ENCODE measurements at regions not wholly inside any gene's neighbourhood (a gene's known extent, or its start where the extent isn't known, plus 50 kb on each side); places are given as distances from the start of the nearest gene placed in this dataset.

DNA sequence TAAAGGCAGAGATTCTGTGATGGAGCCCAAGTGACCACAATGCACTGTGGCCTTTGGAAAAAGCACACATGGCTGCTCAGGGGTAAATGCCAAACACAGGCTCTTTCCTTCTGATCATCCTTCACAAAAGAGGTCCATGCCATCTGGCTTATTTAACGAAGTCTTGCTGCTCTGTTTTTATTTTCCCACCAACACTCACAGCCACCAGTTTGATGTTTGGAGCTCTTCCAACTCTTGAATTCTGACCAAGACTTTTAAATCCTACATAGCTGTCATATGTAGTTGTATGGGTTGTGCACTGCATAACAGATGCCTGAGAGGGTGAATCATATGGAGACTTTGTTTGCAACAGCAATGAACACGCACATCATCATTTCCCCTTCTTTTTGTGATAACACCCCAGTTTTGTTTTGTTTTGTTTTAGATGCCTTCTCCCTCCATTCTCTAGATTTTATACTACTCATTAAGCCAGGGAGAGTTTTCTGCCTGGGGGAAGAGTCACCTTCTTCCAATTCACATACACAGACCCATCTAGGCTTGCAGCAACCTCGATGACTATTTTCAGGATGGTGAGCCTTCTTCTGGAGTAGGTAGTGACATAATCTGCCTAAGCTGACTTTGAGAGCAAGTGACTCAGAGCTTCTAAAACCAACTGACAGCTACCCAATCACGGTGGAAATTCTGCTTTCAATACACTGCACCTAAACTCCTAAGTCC lies 145.2 kb upstream of the WSCD2 start:
- DNase-seq = no peak

DNA sequence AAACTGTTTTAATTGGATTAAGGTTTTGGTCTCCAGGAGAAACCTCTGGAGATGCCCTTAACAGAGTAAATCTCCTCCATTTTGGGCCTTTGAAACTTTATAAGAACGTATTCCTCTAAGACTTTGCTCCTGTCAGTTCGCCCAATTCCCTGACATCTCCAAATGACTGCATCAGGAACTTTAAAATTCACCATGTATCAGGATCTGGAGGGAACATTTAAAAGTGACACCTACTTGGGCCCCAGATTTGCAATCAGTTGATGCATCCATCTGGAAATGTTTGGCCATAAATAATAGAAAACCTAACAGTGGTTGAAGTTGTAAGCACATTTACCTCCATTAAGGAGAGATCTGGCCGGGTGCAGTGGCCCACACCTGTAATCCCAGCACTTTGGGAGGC lies 144.1 kb upstream of the WSCD2 start:
- no peak for DNase-seq

DNA sequence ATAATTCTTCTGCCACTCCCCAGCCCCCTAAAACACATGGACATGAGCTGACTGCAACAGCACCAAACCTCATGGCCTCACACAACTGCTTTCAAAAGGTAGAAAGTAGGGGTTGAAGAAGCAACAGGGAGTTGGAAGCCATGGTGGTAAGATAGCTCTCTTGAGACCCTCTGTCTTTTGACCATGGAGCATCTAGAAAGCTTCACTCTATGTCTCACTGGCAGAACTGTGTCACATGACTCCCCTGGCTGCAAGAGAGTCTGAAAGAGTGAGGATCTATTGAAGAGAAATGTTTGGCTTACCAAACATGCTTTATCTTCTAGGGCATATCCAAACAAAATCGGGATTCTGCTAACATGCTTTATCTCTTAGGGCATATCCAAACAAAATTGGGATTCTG lies 142.9 kb upstream of the WSCD2 start:
- DNase-seq = no peak

DNA sequence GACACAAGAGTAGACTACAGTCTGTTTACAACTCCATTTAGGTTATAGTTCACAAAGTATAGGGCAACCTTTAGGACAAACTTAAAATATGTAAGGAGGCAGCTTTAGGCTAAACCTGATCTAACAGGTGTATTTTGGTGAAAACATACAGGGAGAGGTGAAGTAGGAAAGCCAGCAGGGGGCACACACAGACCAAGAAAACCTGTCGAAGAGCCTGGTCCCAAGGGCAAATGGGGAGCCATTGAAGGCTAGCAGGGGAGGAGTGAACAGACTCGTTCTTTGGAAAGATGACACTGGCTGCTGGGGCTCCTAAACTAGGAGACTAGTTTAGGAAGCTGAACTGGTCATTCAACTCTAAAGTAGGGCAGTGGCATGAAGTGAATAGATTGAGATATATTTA lies 138.8 kb upstream of the WSCD2 start:
- no peak for DNase-seq

DNA sequence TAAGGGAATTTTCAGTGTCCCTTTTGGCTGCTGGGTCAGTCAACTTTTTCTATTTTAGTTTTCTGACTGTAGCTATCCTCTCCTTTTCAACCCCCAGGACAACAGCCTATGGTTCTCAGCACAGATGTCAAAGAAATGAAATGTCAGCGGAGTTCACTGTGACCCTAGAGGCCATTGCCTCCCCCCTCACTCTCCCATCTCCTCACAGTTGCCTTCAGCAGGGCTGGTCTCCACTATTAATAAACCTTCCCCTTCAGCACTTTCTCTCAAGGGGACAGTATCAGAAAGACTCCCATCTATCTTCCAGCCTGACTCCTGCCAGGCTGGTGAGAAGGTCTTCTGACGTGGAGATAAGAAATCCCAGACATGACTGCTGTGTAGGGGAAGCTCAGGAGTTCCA lies 137.1 kb upstream of the WSCD2 start:
- DNase-seq = no peak

DNA sequence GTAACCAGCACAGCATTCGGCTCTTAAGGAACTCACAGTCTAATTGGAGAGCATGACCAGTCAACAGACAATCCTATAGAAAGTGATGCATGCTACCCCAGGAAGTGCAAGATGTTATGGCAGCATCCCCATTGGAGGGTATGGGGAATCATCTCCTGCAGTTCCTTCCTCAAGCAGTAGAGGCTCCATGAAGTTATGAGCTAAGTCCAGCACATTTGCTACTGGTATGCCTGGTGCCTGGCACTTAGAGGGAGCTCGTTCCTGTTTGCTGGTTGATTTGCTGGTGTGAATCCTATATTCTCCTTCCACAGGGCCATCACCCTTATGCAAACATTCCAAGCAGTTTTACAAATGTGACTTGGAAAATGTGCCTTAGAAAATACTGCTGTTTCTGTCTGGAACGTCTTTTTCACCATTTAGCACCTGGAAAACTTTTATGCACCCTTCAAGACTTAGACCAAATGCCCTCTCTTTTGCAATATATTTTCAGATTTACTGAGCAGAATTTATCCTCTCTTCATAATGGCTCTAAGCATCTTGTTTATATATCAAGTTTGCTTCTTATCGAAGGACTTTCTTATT lies 136.1 kb upstream of the WSCD2 start:
- no peak for DNase-seq

DNA sequence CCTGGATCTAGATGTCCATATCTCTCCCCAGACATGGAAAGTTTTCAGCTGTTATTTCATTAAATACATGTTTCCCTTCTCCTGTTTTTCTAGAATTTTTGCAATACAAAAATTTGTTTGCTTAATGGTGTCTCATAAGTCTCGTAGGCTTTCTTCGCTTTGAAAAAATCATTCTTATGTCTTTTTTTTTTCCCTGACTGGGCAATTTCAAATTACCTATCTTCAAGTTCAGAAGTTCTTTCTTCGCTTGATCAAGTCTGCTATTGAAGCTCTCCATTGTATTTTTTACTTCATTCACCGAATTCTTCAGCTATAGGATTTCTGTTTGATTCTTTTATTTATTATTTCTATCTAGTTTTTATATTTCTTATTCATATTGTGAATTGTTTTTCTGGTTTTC lies 130.2 kb upstream of the WSCD2 start:
- no peak for DNase-seq

DNA sequence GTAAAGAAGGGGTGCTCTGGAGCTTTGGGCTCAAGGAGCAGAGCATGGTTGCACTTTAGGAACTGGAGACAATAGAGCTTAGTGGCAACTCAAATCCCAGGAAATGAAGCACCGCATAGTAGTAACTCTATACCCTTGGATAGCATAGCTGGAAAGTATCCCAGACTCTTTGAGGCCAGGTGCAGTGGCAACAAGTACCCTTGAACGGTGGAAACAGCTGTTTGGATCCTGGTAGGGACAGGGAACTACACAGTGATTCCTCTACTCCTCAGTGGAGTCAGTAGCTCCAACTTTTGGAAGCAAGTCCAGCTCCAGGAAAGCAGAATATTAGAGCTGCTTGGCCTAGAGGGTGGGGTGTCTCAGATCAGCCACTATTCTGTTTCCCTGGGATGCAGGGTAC lies 129.0 kb upstream of the WSCD2 start:
- no peak for DNase-seq

DNA sequence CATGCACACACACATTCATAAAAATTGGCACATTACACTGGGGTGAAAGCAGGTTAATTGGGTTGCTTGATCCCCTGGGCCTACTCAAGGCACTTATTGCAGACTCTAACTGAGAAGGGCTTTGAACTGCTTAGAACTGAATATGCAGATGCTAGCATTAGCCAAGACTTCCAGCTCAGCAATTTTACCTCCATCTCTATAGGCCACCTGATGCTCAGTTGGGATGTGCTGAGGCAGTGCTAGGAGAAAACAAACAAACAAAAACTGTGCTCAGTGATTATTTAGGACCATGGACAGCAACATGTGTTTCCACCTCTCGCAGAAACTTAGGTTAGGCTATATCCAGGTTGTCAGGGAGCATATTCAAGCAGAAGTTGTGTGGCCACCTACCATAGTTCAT lies 124.8 kb upstream of the WSCD2 start:
- DNase-seq = no peak

DNA sequence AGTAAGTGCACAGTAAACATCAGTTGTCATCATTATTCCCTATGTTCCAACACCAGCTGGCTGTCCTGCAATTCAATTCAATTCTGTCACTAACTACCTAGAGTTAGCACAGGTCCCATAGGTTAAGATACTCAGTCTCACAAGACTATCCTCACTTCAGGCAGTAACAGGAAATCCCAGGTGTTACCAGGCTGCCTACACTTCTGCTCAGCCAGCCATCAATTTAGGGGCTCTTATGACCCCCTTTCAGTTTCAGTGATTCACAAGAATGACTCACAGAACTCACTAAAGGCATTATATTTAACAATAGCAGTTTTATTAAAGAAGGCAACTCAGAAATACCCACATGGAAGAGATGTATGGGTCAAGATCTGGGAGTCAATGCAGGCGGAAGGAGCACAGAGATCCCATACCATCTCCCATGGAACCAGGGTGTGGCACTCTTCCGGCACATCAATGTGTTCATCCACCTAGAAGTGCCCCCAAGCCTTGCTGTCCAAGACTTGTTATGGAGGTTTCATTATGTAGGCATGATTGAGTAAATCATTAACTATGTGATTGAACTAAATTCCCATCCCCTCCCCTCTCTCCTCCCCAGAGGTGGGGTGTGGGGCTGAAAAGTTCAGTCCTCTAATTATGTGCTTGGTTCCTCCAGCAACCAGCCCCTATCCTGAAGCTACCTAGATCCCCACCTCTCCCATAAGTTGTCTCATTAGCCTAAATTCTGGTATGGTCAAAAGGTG lies 120.8 kb upstream of the WSCD2 start:
- DNase-seq = no peak

DNA sequence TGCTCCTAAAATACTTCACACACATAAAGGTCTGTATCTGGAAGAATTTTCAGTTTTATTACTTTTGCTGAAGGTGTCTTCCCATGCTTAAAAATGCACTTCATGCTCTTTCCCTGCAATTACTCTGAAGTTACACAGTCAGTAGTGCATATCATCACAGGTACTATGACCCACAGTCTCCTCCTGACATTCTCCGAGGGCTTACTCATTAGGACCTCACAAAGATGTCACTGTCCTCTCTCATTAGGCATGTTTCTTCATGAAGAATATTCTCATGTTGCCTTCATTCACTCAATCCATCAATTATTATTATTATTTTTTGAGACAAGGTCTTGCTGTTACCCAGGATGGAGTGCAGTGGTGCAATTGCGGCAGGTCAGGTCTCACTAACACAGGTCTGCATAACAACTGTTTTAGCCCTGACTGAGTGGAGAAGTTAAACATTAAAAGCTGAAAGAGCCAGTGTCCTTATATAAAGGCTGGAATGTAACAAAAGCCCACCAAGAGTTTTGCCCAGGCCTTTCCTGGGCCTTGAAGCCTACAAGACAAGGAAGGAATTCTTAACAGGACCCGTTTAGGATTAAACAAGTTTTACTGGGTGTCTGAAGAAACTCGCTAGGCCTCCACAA lies 119.5 kb upstream of the WSCD2 start:
- DNase-seq = no peak

DNA sequence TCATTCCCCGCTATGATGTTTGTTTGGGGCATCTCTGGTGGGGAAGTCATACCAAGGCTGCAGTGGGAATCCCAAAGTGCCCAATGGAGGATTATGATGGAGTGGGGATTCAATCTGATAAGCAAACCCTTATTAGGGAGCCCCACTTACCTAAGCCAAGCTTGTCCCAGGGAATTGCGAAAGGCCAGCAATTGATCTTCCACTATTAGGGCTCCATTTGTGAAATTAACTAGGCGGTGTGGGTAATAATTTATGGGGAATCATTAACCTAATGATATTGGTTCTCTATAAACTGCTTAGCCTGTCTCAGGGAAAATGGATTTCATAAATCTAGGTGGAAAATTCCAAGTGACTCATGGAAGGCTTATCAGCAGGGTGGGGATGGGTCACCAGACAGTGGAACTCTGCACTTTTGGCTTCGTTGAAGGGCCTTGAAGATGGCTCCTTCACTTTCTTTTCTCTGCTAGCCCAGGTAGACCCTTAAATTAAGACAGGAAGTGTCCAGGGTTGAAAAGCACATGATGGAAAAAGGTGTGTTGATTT lies 113.0 kb upstream of the WSCD2 start:
- DNase-seq = no peak

DNA sequence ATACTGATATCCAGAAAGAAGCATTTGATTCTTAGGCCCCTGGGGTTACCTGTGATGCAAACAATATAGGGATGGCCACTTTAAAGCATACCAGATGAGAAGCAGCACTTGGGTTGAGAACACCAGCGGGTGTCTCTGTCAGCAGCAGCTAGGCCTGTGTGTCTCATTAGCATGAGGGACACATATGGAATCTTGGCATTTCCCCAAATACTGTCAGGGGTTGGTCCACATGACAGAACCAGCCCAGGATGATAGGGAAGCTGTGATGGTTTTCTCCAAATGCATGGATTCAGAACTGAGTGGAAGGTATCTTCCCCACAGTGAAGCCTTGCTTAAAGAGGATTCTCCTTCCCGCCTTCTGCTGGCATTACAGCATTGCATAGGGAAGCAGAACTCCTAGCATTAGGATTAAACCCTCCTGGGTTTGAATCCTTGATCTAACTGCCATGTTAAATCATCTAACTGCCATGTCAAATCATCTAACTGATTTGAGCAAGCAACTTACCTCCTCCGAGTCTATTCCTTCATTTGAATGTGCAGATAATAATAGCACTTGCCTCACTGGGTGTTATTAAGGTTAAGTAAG lies 111.5 kb upstream of the WSCD2 start:
- DNase-seq = no peak

DNA sequence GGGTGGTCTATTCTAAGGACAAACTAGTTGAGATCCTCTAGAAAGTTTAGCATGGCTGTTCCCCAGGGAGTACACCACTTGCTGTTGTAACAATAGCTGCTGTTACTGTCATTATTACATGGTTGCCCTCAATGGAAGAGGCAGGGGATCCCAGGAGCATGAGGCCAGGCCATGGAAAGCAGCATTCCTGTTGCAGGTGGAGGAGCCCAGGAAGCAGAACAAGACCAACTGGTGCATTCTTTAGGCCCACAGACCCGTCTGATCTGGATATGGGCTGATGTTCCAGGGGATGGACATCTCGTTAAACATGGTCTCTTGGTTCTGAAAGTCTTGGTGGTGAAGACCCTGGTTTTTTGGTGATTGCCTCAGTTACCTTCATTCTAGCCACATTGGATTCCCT lies 109.2 kb upstream of the WSCD2 start:
- no peak for DNase-seq

DNA sequence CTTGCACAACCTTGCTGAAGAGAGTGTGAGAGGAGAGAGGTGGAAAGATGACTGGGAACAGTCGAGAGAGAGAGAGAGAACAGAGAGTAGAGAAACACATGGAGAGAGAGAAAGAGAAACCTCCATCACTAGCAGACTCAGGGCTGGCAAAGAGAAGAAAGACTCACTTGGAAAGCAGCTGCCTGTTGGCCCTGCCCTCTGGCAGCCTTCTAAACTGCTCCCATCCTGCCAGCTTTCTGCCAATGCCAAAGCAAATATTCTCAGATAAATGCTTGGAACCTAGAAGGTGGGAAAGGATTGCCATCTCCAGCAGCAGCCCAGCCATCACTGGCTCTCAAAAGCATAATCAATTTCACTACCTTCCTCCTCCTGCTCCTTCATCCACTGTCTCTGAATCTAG lies 107.9 kb upstream of the WSCD2 start:
- DNase-seq = no peak

DNA sequence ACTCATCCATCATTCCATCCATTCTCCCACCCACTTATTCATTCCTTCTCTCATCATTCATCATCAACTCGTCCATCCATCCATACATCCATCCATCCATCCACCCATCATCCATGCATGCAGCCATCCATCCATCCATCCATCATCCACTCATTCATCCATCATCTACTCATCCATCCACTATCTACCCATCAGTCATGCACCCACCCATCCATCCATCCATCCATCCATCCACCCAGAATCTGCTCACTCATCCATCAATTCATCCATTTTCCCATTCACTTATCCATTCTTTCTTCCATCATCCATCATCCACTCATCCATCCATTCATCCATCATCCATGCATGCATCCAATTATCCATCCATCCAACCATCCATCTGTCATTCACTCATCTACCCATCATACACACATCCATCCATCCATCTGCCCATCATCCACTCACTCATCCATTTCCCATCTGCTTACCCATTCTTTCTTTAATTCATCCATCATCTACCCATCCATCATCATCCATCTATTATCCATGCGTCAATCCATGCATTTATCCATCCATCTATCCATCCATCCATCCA lies 107.1 kb upstream of the WSCD2 start:
- DNase-seq = no peak

DNA sequence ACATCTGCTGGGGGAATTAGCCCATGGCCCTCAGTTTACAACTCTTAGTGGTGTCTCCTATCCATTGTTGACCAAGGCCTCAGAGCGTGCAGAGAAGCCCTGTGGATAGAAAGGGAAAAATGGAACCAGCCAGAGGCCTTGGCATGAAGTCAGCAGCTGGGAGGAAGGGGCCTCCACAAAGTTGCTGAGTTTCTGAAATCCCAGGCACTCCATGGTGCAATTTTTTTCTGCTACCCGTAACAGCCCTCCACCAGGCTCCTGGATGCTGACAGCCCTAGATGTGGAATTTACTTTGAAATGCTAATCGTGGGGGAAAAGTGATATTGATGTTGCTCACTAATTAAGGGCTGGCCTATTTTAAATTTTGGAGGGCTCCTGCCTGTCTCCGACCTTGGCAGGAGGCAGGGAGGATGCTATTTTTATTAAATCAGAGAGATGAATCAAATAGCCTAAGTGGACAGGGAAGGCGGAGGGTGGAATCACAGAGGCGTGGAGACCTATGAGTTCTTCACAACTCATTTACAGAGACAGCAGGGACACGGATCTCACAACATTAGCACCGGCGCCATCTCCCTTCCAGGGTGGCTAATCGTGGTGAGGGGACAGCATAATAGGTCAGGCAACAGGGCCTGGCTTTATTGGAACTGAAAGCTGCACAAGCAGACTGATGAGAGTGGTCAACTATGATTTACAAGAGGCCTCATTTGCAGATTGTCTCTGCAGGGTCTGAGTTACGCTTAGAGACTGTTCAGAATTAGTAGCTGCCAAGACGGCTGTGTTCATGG lies 99.8 kb upstream of the WSCD2 start:
- DNase-seq = no peak

DNA sequence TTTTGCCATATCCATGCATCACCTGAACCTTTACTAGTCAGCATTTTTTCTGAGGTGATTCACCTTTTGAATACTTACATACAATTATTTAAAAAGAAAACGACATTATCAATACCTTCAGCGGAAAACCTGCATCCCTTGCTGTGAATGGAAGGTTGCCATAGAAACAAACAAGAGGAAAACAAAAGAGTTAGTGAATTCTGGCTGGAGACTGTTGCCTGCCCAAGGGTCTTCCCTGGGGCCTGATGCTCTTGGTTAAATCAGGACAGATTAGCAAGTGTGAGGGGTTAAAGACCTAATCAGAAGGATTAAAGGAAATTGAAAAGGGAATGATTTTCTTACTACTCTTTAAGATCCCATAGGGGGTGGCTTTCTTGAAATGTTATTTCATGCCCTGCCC lies 96.0 kb upstream of the WSCD2 start:
- DNase-seq = no peak

DNA sequence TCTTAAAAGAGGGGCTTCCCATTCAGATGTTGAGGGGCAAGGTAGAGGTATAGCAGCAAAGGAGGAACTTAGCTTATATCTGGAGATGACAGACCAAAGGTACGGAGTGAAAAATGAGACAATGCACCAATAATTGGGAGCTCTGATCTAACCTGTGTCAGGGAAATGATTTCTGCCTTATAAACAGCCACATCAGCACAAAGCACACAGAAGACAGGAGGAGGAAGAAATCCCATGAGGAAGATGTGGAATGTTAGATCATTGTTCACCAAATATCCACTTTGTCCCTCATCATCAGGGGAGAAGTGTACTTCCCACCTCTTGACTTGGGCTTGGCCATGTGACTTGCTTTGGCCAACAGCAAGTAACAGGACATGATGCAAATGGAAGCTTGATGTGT lies 93.7 kb upstream of the WSCD2 start:
- DNase-seq = no peak

DNA sequence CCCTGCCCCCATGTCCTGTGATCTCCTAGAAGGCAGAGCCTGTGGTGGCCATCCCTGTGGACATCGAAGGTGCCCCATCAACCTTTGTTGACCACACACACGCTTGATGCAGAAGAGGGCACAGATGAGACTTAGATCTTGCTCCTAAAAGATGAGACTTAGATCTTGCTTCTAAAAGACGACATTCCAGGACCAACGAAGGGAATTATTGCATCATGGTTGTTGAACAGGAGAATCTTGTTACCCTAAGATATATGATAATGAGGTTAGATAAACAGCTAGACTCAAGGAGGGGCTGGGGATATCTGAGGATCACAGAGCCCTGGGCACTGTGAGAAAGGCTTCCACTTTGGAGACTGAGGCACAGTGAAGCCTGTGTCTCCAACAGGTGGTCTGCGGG lies 91.1 kb upstream of the WSCD2 start:
- DNase-seq = no peak

DNA sequence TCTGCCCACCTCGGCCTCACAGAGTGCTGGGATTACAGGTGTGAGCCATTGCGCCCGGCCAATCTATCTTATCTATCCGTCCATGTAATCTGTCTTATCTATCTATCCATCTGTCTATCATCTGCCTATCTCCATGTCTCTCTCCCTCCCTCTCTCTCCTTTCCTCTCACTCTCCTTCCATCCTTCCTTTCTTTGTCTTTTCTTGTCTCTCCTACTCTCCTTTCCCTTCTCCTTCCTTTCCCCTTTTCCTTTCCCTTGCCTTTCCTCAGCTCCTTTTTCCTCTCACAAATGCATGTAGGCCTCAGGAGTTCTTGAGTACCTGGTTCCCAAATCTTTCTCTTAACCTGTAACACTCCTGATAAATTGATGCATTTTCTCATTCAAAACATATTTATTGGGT lies 89.3 kb upstream of the WSCD2 start:
- no peak for DNase-seq

DNA sequence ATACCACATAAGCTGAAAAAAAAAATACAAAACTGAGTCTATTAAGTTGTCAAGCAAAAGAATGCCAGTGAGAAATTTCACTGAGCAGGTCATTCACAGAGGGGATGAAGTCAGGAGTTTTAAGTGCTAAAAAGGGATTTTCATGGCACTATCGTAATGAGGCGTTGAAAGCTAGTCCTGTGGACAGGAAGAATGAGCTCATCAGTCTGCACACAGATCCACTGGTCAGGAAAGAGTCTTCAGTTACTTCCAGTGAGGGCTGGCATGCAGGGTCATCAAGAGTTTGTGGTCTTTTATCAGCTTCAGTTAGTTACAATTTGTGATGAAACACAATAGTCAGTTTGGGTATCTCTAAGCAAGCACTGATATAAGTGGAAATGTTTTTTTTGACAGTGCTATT lies 88.1 kb upstream of the WSCD2 start:
- no peak for DNase-seq
